GM12878 (cell line): ENCODE measurements at regions not wholly inside any gene's neighbourhood (a gene's known extent, or its start where the extent isn't known, plus 50 kb on each side); places are given as distances from the start of the nearest gene placed in this dataset.

Experiments
- EP300 ChIP-seq, 2 experiments: fragments of 150-350 bp in 1 of 2; IDR thresholded peaks; 2 replicates each; pipeline ENCODE4 v1.6.1; 2011 to 2012; ENCODE audit warnings: low read depth in 2 of 2, low read length in 2 of 2, borderline replicate concordance in 1 of 2, improper control_type of control experiment in 1 of 2, inconsistent platforms in 1 of 2; ENCODE audit not compliant: control insufficient read depth in 1 of 2
- POLR2A ChIP-seq: IDR thresholded peaks from 2 replicates; pipeline ENCODE4 v1.6.1; 2011; ENCODE audit warnings: low read depth, mild to moderate bottlenecking, low read length

DNA sequence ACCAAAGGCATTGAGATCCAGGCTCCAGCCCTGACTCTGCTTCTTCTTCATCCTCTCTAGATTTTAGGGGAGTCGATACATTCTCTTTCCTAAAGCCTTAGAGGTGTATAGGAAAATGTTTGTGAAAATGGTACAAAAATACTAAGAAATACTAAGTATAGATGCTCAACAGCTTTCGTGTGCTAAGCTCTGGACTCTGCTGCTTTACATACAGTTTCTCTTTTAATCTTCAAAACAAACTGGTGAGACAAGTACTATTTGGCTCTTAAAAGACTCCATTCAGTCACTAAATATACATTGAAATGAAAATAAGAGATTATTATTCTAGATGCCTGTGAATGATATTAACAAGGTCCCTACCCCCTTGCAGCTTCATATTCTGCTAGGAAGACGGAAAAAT, 174.5 kb upstream of the TRPM3 start:
- TF ChIP-seq EP300 (IDR thresholded peaks at IDR 0.05; ENCODE audit: borderline replicate concordance in 1 of 2, control insufficient read depth in 1 of 2, low read depth in 2 of 2, low read length in 2 of 2) (no peak), POLR2A (no peak)
